GM18867 (cell line): ENCODE measurements at regions not wholly inside any gene's neighbourhood (a gene's known extent, or its start where the extent isn't known, plus 50 kb on each side); places are given as distances from the start of the nearest gene placed in this dataset.
"Not testable (repeated sequence)": the region's sequence is repeated elsewhere in the genome, so short reads cannot be mapped to it uniquely, and the experiment has no call there.

ENCODE experiments used
- ATAC-seq: cut with Tn5 transposase; IDR thresholded peaks from one replicate; pipeline ENCODE4 v1.9.1; 2021; ENCODE audit warnings: mild to moderate bottlenecking, moderate library complexity; ENCODE audit not compliant: unreplicated experiment

DNA sequence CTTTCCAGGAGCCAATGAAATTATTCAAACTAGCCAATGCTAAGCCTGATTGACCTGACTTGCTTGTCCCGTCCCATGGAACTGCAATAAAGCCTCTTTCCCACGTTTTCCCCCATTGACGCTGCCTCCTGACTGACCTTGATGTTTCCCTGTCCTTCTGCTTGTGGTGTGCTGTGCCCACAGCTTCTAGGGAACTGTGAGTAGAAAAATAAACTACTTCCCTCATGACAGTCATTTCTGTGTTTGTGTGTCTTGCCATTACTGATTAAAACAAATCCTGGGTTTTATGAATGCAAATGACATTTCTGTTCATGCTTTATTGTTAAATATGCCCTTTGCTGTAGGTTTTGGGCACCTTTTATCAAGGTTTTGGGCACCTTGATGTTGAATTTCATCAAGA lies 91.3 kb upstream of the ABI1 start:
- ATAC-seq, result no peak

DNA sequence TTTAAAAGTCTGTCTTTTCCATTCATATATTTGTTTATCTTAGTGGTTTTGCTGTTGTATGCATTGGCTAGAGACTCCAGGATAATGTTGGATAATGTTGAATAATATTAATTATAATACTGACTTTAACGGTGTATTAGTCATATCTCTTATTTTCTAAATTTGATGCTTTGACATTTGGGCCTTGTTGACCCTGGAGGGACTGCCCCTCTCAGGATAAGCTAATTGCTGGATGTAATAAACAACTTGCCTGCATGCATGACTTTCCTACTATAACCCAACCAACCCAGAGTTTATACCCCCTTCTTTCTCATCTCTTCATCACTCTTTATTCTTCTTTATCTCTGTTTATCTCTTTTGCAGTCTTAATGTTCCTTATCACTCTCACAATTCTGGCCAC lies 90.9 kb upstream of the ABI1 start:
- no peak for ATAC-seq

DNA sequence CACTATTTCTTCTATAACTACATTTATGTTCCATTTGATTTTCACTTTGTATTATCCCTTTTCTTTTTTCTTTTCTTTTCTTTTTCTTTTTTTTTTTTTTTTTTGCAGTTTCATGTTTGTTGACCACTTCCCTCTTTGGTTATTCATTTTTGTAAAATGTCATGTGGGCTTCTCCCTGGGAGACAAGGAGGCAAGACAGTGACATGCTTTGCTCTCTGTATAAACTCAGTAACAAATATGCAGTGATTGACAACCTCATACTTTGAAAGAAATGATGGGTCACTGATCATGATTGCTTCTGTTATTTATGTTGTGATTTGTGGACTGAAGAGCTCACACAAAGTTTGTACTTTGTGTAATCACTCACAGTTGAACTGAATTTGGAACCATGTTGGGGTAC lies 90.2 kb upstream of the ABI1 start:
- ATAC-seq, result no peak

DNA sequence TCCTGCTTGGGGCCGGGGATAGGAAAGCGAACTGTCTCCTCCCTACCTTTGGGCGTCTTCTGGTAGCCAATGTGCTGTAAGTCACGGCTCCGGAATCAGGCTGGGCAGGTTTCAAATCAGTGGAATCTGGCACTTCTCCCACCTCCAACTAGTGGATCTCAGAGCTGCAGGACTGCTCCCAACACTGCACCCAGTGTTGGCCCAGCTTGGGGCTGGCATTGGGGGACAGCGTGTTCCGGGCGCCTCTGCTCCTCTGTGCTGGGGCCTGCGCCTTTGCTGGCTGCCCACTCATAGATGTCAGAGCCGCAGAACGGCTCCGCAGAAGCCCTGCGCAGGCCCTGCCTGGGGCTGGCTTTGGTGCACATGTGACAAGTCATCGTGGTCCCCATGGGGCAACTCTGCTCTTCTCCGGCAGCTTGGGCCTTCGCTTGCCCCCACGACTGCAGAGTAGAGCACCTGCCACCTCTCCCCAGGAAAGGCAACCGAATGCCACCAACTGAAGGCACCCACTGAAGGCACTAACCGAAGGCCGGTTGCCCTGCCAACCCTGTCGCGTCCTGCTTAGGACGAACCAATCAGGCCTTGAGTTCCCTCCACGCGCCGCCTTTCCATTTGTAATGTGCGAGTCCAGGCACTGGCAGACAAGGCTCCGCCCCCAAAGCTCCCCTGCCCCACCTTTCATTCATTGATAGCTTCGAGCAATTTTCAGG lies 85.5 kb upstream of the ABI1 start:
- no peak for ATAC-seq

DNA sequence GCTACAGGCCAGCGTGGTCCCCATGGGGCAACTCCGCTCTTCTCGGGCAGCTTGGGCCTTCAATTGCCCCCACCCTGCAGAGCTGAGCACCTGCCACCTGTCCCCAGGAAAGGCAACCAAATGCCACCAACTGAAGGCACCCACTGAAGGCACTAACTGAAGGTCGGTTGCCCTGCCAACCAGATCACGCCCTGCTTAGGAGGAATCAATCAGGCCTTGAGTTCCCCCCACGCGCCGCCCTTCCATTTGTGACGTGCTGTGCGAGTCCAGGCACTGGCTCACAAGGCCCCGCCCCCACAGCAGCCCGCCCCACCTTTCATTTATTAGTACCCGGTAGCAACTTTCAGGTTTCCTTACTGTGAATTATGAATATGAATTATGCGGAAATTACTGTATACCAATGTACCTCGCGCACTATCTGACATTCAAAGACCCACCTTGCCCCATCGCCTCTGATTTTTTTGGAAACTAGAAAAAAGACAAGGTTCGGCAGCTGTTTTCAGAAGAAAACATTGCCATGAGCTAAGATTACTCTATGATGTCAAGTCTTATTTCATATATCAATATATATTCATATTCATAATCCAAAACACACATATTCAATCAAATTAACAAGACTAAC lies 83.6 kb upstream of the ABI1 start:
- no peak for ATAC-seq

DNA sequence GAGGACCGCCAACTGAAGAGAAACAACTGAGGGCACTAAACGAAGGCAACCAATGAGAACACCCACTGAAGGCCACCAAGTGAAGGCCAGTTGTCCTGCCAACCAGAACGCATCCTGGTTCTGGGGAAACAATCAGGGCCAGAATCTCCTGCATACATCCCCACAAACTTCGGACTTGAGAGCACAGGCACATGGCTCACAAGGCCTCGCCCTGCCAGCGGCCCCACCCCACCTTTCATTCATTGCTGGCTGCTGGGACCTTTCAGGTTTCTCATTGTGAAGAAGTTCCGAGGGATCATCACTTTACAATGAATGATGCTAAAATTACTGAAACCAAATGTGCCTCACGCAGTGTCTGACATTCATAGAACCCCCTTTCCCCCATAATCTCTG lies 79.2 kb upstream of the ABI1 start:
- ATAC-seq, result no peak

DNA sequence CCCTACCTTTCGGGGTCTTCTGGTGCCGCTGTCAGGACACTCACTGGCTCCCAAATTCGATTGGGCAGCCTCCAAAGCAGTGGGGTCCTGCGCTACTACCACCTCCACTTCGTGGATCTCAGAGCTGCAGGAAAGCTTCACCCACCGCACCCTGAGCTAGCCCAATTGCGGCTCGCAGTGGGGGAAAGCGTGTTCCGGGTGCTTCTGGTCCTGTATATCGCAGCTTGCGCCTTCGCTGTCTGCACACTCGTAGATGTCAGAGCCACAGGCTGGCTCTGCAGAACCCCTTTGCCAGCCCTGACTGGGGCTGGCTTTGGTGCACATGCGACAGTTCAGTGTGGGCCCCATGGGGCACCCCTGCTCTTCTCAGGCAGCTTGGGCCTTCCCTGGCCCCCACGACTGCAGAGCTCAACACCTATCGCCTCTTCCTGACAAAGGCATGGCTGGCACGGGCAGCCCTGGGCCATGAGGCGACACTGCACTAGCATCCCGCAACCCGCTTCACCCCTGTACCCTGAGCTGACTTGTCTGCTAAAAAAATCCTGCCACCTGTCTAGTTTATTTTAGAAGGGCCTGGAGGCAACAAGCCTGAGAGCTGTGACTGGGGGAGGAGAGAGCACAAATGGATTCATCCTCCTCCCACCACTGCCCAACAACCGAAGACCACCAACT lies 78.7 kb upstream of the ABI1 start:
- ATAC-seq, result no peak

DNA sequence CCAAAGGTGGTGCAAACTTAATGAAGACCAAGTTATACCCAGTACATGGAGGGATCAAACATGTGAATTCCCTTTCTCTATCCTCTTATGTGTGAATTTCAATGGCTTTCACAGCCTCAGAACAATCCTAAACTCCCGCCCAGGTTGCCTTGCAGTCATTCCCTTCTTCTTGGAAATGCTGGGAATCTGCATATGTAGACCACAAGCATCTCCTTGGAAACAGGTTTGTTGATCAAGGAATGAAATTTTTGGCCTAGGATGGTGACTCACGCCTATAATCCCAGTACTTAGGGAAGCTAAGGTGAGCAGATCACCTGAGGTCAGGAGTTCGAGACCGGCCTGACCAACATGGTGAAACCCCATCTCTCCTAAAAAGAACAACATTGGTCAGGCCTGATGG lies 77.8 kb upstream of the ABI1 start:
- no peak for ATAC-seq

DNA sequence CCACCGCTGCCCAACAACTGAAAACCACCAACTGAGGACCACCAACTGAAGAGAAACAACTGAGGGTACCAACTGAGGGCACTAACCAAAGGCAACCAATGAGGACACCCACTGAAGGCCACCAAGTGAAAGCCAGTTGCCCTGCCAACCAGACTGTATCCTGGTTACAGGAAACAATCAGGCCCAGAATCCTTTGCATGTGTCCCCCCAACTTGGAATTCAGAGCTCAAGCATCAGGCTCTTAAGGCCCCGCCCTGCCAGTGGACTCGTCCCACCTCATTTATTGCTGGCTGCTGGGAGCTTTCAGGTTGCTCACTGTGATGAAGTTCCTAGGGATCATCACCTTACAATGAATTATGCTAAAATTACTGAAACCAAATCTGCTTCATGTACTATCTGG lies 76.6 kb upstream of the ABI1 start:
- no peak for ATAC-seq

DNA sequence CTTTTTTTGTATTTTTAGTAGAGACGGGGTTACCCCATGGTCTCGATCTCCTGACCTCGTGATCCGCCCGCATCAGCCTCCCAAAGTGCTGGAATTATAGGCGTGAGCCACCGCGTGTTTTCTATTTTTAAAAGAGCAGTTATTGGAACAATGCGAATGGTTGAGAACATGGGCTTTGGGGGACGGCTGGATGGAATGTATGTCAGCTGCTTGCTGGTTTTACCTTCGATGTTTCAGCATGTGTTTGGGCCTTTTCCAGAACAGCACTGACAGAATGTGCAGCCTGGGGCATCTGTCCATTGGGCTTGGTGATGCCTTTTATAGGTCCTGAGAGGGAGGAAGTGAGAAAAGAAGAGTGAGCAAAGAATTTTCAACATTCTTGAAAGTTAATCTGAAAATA lies 73.4 kb upstream of the ABI1 start:
- ATAC-seq, result not testable (repeated sequence)

DNA sequence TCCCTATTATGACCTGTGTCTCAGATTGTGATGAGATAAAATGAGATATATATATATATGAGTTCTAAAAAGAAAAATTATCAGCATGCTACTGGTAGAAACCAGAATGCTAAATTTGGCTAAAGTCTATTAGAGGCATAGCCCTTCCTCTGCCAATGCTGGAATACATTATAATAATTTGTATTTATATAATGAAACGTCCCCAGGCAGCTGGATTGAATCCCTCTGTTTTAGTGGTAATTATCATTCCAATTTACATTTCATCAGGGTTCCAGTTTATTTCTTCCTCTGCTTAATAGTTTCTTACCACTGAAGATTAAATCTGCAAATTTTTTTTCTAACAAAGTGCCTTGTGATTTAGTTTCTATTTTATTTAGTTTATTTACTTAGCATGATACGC lies 71.8 kb upstream of the ABI1 start:
- ATAC-seq, result no peak

DNA sequence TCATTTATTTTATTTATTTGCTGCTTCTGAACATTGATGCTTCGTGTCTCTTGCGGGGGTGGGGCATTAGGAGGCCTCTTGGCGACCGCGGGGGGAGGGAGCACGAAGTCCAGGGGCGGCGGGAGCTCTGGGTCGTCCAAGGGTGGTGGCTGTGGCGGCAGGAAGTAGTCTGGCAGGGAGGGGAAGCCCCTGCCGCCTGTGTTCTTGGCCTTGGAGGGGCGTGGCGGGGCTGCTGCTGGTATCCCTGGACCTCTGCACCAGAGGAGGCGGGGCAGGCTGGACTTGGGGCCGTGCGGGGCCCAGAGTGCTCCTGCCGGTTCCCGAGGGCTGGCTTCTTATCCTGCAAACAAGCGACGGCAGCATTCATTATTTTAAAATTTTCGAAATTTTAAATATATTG lies 70.5 kb upstream of the ABI1 start:
- ATAC-seq, result peak; percentile 75

DNA sequence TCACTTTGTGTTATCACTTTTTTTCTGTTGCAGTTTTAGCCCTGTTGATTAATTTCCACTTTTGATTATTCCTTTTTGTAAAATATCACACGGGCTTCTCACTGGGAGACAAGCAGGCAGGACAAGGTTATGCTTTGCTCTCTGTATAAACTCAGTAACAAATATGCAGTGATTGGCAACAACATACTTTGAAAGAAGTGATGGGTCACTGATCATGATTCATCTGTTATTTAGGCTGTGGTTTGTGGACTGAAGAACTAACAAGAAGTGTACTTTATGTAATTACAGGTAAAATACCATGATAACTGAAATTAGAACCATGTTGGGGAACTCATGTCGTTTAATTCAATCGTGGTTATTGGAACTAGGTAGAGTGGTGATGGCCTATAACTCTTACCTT lies 62.1 kb upstream of the ABI1 start:
- not testable (repeated sequence) for ATAC-seq

DNA sequence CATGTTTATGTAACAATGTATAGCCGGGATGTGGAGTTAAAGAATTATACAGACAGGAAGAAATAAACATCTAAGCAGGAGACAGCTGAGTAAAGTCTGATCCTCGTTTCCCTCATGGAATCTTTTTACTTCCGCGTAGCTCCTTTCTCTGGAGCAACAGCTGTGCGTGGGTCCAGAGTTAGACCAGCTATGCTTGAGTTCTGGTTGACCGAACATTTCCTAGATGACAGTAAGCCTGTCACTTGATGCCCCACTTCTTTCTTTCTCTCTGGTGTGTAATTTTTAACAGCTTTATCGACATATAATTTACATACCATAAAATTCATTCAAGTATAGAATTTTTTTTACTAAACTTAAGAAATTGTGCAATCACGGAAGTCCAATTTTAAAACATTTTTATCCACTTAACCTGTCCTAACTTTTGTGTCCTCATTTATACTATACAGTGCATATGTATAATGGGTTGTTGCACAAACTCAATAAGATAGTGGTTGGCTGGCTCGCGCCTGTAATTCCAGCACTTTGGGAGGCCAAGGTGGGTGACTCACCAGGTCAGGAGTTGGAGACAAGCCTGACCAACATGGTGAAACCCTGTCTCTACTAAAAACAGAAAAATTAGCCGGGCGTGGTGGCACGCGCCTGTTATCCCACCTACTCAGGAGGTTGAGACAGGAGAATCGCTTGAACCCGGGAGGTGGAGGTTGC lies 58.5 kb upstream of the ABI1 start:
- not testable (repeated sequence) for ATAC-seq

DNA sequence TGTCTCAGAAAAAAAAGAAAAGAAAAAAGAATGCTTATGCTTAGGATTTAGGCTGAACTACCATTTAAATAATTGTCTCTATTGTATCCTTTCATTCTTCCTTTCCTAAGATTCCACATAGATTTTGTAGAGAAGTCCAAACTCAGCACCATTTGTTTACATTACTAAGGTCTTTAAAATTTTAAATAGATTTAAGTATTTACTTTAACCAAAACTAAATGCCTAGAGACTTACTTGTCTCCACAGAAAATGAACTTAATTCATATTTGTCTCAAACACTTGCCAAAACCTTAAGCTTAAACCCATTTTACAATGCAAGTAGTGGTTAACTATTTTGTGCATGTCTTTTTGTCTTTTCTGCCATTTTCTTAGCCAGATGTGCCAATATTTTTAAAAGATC lies 54.1 kb upstream of the ABI1 start:
- ATAC-seq, result no peak

DNA sequence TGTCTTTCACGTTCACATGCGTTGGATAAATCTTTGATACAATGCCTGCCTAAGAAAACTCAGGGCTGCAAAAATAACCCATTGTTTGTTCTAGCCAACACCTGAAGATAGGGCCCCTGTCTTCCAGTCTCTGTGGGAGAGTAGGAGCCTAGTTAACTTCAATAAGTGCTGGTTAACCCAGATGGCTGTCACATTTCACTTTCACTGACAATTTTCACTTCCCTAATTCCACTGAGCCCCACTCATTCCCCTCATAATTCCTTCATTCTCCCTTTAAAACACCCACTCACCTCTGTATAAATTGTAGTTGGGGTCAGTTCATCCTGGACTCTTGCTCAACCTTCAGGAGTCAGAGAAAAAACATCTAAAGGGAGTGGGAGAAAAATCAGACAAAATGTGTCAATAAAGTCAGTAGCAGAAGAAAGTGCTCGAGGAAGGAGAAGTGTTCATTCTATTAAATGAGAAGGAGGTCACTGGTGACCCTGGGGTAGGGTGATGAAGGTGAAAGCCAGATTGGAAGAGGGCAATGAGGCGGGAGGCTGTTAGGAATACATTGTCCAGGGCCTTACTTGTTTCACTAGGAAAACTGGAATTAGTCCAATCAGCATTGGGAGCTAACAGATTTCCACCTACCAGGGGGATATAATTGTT lies 51.2 kb upstream of the ABI1 start:
- peak; percentile 65 for ATAC-seq
